Activated CD8-positive, alpha-beta memory T cell treated with anti-CD3 and anti-CD28 coated beads, Interleukin-2, amount 50 U/mL, for 24 hours (primary cell): ENCODE measurements at regions not wholly inside any gene's neighbourhood (a gene's known extent, or its start where the extent isn't known, plus 50 kb on each side); places are given as distances from the start of the nearest gene placed in this dataset.

Experiments used
- DNase-seq: peaks from one replicate; pipeline ENCODE4 v3.0.0-alpha.2; 2020; ENCODE audit errors: extremely low read depth

DNA sequence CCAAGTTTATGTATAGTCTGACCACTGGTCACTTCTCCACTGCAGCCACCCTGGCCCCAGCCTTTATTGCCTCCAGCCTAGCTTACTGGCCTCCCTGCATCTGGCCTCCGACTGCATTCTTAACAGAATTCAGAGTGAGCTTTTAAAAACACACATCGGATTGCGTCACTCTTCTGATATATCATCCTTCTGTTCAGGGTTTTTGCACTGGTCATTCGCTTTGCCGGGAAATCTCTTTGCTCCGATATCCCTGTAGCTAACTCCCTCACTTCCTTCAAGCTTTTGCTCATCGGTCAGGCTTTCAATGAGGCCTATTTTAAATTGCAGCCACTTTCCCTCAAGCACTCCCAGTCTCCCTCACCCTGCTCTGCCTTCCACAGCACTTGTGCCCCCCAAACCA lies 101.6 kb upstream of the DLX2 start:
- DNase-seq = no peak

DNA sequence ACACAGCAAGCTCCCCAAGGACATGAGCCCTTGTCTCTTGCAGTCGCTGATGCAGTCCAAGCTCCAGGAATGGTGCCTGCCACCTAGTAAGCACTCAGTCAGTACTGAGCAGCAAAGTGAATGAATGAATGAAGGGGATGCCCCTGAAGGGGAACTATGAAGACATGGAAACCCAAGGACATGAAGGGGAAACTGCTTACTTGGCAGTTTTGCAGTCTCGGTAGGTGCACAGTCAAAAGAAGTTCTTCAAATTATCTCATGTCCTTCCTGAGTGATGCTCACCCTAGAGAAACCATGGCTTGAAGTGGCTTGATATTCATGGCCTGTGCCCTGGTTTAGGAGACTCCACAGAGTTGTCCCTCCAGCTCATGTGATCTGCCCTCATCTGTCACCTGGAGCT lies 102.1 kb upstream of the DLX2 start:
- DNase-seq = no peak

DNA sequence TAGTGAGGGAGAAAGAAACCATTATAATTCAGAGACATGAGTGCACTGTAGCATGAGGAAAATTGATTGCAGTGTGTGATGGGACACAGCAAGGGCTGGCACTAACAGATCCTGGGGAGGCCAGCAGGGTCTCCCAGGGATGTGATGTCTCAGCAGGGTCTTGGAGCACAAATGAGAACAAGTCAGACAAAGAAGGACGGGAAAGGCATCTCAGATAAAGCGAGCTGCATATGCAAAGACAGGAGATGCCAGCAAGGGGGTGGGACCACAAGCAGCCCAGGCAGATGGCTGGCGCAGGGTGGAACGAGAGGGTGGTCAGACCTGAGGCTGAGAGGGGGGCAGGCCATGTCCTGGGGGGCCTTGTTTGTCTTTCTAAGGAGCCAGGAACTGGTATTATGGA lies 102.6 kb upstream of the DLX2 start:
- DNase-seq = no peak

DNA sequence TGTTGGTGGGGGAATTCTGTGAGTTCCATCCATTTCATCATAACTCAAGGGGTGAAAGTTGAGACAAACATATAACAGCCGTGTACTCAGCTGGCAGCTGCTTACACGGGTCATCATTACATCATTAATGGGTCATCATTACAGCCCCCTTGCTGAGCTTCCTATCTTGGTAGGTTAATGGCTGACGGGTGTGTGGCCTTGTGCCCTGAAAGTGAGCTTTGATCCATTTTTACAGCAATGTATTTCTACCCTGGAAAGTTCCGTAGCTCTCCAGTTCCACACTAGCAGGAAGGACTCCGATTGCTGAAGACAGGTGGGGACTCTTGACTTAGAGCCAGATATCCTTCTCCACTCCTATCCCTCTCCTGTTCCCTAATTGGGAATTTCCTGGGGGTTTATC lies 105.2 kb upstream of the DLX2 start:
- no peak for DNase-seq

DNA sequence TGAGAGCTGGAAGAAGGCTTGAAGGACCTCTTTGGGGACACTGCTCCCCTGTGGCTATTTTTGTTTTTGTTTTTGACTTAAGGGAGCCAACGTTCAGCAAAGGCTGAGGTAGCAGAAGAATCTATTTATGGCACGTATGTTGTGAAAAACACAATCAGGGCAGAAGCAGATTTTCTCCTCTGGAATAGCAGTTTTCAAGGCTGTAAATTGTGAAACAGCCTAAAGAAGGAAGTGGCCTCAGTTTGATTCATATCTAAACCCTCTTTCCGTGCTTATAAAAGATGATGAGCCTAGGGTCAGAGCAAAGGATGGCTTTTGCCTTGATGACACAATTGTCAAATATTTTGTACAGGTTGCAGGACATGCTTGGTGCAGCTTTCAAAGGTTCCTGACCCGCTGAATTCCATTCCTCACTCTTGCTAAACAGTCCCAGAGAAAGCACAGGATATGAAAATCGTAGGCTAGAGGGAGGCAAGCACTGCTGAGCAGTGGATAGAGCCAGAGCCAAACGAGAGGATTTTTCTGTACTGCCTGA lies 106.2 kb upstream of the DLX2 start:
- DNase-seq = no peak

DNA sequence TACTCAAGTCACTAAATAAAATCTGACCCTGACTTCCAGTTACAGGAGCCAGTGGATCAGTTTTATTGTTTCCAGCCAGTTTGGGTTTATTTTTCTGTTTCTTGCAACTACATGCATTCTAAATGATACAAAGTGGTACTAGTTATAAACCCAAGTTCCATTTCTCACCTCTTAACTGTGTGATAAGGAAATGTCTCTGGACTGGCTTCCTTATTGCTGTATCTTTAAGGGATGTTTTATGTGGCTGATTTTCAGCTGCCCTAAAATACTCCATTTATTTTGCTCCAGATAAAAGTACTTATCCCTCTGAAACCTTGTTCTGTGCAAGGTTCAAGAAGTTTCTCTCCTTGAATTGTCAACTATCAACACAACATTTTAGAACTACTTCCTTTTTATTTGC lies 107.9 kb upstream of the DLX2 start:
- DNase-seq = no peak

DNA sequence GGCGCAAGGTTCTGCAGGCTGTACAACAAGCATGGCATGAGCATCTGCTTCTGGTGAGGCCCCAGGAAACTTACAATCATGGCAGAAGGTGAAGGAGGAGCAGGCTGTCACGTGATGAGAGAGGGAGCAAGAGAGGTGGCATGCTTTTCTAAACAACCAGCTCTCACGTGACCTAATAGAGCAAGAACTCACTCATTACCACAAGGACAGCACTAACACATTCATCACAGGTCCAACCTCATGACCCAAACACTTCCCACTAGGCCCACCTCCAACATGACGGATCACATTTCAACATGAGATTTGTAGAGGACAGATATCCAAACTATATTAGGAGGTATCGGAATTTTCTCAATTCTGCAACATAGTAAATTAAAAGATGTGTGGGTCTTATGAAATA lies 108.8 kb upstream of the DLX2 start:
- no peak for DNase-seq

DNA sequence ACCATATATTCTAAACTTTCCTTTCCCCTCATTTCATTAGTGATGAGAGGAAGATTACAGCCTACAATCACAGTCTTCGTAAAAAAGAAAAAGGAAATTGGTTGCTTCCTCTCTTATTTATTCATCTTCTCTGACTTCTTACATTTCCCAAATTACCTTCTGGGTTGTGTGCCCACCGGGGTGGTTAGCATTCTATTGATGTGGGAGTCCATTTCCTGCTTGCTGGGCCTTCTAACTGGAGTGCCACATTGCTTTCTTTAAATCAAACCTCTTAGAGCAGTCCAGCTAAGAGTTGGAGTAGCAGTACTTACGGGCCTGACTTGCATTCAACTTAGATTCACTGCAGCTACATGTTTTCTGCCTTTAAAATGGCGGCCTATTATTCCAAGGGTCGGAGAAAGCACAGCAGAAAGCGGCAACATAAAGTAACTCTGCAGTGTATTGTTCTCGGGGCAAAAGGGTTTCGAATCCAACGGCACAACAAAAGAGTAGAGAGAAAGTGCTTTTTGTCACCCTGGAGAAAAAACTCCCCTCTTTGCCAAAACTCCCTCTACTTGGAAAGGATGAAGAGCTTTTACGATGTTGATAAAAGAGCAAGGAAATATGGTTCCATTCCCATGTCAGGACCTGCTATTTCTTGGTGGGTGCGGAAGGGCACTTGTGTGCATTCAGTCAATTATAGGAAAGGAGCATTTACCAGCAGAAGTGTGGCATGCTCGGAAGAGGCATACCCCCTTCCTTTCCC lies 110.6 kb upstream of the DLX2 start:
- no peak for DNase-seq

DNA sequence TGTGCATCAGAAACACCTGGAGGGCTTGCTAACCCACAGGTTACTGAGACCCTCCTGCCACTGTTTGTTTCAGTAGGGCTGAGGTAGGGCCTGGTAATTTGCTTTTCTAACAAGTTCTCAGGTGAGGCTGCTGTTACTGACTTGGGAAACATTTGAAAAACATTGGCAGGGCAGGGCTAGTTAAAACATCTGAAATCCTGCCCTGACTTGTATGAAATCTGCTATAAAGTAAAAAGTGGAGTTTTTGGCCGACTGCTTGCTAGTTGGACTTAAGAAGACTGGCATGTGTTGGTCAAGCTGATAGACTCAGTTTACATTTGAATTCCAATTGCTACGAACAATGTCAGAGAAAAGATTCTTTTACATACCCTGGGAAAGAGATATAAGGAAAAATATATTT lies 111.6 kb upstream of the DLX2 start:
- no peak for DNase-seq

DNA sequence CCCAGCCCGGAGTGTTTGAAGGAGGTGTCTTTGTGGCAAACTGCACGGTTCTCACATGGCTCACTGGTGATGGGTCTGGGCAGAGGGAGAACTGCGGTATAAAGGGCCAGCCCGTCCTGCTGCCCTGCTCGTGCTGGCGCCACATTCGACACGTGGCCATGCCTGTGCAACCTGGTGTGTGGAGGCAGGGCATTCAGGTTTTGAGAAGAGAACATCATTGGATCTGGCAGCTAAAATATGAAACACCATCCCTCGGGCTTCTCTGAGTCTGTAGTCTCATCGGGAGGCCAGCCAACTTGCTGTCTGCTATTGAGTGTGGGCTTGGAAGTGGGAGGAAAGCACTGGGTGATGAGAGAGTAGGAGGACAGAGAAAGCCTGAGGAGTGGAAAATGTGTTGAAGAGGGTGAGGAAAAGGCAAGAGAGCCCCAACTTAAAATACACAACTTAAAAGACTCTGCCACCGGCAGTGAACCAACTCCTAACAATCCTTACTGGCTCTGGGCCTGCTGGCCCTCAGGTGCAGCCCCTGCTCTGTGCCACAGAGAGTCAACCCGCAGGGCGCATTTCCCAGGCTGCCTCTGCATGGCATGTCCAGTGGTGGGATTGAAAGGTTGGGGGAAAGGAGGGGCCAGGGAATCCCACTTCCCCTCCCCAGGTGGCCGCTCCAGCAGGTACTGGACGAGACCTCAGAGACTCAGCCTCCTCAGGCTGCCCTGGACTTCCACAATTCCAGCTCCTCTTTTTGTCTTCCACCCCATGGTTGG lies 112.7 kb upstream of the DLX2 start:
- no peak for DNase-seq

DNA sequence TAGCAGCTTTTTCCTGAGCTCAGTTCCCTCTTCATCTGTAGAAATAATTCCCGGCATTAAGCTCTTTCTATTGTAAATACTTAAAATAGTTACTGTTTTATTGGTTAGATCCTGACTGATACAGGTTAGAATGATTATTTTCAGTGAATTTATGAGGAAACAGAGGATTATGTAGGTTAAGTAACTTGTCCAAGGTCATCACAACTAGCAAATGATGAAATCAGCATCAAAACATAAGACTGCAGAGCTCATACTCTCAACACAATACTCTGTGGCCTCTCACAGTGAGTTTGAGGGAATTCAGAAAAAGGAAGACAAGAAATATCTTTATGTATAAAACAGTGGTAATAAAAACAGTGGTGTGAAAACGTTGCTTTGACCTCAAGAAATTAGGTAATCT lies 113.2 kb upstream of the DLX2 start:
- no peak for DNase-seq

DNA sequence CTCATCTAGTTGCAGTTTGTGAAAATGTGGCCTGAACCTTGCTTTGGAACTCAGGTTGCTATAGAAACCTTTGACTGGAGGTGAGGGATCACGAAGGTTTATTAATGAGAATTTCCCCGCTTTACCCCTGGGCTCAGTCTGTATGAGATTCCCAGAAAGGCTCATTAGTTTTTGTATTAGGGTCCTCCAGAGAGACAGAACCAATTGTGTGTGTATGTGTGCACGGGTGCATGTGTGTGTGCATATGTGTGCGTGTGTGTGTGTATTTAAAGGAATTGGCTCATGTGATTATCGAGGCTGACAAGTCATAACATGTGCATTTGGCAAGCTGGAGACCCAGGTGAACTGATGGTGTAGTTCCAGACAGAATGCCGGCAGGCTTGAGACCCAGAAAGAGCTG lies 113.8 kb upstream of the DLX2 start:
- DNase-seq = no peak

DNA sequence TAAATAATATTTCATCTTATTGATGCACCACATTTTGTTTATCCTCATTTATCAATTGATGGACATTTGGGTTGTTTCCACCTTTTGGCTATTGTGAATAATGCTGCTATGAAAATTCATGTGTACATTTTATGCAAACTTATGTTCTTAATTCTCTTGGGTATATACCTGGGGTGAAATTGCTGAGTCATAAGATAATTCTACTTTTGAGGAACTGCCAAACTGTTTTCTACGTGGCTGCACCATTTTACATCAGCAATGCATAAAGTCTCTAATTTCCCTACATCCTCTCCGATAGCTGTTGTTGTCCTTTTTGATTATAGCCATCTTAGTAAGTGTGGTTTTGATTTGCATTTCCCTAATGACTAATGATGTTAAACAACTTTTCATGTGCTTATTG lies 116.5 kb upstream of the DLX2 start:
- DNase-seq = no peak

DNA sequence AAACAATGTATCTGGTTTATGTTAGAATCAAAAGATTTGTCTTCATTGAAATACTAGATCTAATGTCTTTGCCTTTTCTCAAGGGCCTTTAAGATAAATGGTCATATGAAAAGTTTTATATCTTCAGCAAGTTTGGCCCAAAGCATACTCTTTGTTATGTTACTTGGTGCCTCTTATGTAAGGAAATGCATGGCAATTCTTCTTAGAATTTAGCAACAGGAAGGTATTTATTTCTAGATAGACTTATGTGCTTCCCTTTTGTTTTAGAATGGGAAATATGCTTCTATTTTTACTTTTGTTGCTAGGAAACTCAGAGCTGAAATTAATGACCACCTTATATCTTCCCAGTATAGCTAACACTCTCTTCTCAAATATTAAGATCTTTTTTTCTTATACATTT lies 117.4 kb upstream of the DLX2 start:
- DNase-seq = no peak

DNA sequence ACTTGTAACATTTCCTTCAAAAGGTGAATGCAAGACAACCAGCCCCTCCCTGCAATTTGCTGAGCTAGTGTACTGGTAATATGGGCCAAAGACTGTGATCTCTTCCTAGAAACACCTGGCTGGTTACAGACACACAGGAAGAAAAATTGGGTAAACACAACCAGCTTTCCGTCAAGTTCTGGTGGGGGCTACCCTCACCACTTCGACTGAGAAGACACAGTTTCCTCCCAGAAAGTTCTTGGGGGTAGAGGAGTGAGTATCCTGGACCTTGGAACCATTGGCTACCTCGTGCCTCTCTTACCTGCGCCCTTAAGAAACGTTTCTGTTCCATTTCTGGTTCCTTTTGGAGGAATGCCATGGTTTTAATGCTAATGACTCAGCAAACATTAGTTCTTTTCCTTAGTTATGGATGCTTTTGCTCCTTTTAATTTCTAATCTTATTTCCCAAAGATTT lies 120.9 kb upstream of the DLX2 start:
- DNase-seq = no peak

DNA sequence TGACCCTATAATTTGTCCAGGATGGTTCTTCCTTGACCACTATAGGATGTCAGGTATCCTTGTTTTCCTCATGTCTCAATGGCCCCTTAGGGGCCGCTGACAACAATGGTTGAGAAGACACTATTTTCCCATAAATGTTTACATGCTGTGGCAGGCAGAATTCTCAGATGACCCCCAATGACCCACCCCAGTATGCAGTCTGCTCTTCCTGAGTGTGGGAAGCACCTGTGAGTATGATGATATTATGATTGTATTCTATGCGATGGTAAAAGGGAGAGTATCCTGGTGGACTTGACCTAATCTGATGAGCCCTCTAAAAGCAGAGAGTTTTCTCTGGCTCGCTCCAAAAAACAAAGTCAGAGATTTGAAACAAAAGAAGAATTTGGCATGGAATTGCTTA lies 123.1 kb upstream of the DLX2 start:
- DNase-seq = no peak

DNA sequence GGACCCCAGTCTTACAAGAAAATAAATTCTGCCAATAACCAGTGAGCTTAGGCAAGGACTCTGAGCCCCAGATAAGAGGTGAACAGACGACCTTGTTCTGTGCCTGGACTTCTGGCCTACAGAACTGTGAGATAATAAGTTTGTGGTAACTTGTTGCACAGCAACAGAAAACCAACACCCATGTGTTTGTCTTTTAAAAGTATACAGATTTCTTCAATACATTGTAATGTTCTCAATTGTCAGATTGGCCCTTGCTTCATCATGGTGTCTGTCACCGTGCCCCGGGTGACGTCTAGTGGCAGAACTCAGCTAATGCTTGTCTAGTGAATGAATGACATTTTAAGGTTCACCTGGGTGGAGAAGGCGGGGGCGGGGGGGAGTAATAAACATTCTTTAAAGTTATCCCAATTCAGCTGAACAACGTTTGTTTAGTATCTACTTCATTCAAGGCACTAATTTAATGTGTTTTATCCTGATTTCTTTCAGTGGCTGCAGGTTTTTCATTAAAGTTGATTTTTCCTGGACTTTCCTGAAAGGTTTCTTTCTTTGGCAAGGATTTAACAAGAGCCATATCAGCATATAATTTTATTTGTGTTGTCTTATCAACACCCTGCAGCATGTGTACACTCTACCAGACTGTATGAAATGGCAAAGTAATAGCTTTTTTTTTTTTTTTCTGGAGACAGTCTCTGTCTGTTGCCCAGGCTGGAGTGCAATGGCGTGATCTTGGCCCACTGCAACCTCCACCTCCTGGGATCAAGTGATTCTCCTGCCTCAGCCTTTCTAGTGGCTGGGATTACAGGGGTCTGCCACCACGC lies 123.8 kb upstream of the DLX2 start:
- DNase-seq = no peak

DNA sequence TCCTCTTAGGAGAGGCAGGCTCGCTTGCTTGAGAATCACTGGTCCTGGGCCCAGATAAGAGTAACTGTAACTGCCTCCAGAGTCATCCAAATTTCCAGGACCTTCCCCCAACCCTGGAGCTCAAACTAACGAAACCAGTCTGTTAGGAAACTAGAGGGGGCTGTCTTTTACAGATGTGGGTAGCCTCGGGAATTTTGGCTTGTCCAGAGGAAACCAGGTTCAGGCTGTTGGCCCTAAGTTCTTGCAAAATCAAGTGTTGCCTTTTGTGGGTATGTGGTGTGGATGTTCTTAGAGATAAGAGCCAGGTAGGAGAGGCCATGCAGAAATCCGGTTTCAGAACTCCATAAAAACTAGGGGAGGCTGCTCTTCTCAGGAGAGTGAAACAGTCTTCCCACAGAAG lies 125.0 kb upstream of the DLX2 start:
- no peak for DNase-seq

DNA sequence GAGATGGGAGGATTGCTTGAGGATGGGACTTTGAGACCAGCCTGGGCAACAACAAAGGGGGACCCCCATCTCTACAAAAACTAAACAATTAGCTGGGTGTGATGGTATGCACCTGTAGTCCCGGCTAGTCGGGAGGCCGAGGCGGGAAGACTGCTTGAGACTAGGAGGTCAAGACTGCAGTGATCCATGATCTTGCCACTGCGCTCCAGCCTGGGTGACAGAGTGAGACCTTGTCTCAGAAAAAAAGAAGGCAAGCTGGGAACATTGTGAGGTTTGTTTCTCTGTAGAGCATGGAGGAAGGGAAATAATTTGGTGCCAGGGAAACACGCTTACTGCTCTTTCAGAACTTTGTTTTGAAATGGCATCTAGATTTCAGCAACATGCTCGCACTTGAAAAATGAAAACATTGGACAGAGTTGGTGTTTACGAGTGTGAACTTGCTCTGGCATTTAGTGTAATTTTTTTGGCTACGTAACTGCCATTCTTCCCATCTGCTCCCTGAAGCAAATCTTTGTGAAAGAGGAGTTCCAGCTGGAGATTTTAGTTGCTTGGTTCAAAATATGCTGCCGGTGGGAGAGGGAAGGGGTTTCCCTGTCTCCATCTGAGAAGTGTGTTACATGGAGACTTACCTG lies 125.6 kb upstream of the DLX2 start:
- no peak for DNase-seq

DNA sequence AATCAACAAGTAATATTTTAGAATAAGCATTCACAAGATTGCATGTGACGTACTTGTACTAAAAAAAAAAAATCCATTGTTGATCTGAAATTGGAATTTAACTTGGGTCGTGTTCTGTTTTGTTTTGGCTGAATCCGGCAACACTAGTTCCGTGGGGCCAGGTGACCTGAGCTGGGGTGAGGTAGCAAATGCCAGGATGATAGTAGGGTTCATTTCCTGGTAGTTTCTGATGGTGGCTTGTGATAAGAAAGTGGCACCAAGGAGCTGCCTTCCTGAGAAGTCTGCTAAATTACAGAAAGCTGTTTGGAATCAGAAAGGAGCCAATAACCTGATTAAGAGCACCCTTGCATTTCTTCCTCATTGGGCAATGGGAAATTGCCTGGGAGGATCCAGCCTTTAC lies 126.4 kb upstream of the DLX2 start:
- no peak for DNase-seq

DNA sequence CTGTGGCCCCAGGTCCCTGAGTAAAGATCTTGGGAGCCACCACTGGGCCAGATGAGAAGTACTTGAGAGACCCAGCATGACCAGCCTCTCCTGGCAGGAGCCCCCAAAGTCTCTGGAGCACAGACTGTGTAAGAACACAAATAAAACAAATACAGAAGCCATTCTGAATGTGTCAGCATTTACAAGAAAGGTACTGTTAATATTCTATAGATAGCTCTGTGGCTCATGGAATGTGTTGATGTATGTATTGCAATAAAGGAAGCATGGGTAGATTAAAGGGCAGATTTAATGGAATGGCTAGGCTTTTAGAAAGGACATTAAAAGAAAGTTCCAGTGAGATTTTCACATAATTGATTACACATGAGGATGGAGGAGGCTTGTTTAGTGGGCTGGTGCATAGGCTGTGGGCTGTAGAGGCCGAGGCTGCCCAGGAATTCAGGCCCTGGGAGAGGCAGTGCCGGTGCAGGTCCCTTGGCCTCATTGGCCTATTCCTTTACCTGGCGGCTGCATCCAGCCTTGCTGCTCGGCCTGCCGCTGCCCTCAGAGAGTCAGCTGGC lies 127.7 kb upstream of the DLX2 start:
- DNase-seq = no peak
